ENCODE measurements at regions not wholly inside any gene's neighbourhood (a gene's known extent, or its start where the extent isn't known, plus 50 kb on each side); places are given as distances from the start of the nearest gene placed in this dataset.
"Not testable (repeated sequence)": the region's sequence is repeated elsewhere in the genome, so short reads cannot be mapped to it uniquely, and the experiment has no call there.

GRCh38 chr13:80157261-80157932 is 183.5 kb downstream of the SPRY2 start:
- 73% methylated on average over 3 of the region's 3 CpGs for WGBS
- TF ChIP-seq POLR2A (IDR thresholded peaks at IDR 0.05) (no peak), POLR2AphosphoS5 (IDR thresholded peaks at IDR 0.05) (no peak), CTCF (IDR thresholded peaks at IDR 0.05) (no peak)
- no peaks in the 10 kb centered on the region for H3K4me1 ChIP-seq (replicated peaks)
- DNase-seq (ENCODE audit: low spot score) = no peak
- H3K9me3 ChIP-seq = no peaks in the 10 kb centered on the region
- H3K4me3 ChIP-seq = no peak overlapping the region
- no peaks in the 10 kb centered on the region for H3K36me3 ChIP-seq
- intact Hi-C loops (cut with DNase I) = no loop called here
- no peak overlapping the region for H3K27ac ChIP-seq
- no peaks in the 10 kb centered on the region for H3K27me3 ChIP-seq (replicated peaks; ENCODE audit: insufficient read depth)

GRCh38 chr13:80152142-80152541 is 188.8 kb downstream of the SPRY2 start:
- intact Hi-C loops (cut with DNase I); H3K4me3 ChIP-seq; DNase-seq (ENCODE audit: low spot score); H3K27ac ChIP-seq; H3K36me3 ChIP-seq; H3K27me3 ChIP-seq (replicated peaks; ENCODE audit: insufficient read depth); H3K4me1 ChIP-seq (replicated peaks); H3K9me3 ChIP-seq: not testable (repeated sequence)
- 89% methylated on average over 16 of the region's 16 CpGs for WGBS

GRCh38 chr13:80151016-80151415 is 189.9 kb downstream of the SPRY2 start:
- TF ChIP-seq POLR2AphosphoS5 (IDR thresholded peaks at IDR 0.05) (no peak), CTCF (IDR thresholded peaks at IDR 0.05) (no peak), POLR2A (IDR thresholded peaks at IDR 0.05) (no peak)
- intact Hi-C loops (cut with DNase I) = loop anchor here (2.0 kb wide), 1 partner anchor 32 kb away; no protein-coding TSS in a partner anchor

GRCh38 chr13:80149736-80150135 is 191.2 kb downstream of the SPRY2 start:
- no peak overlapping the region for H3K4me3 ChIP-seq
- no peaks in the 10 kb centered on the region for H3K9me3 ChIP-seq
- DNase-seq (ENCODE audit: low spot score) = no peak
- H3K36me3 ChIP-seq = no peaks in the 10 kb centered on the region
- TF ChIP-seq POLR2A (IDR thresholded peaks at IDR 0.05) (no peak), CTCF (IDR thresholded peaks at IDR 0.05) (no peak), POLR2AphosphoS5 (IDR thresholded peaks at IDR 0.05) (no peak)
- H3K4me1 ChIP-seq (replicated peaks) = no peaks in the 10 kb centered on the region
- no peaks in the 10 kb centered on the region for H3K27me3 ChIP-seq (replicated peaks; ENCODE audit: insufficient read depth)
- WGBS = 96% methylated on average over 4 of the region's 4 CpGs
- H3K27ac ChIP-seq = no peak overlapping the region
- intact Hi-C loops (cut with DNase I) = loop anchor here (2.0 kb wide), 1 partner anchor 31 kb away; no protein-coding TSS in a partner anchor

More at GRCh38 chr13:80151016-80151415, 189.9 kb downstream of the SPRY2 start:
- Histone ChIP-seq H3K27me3 (replicated peaks; ENCODE audit: insufficient read depth) (no peaks in the 10 kb centered on the region), H3K4me3 (no peak overlapping the region), H3K9me3 (no peaks in the 10 kb centered on the region), H3K4me1 (replicated peaks) (no peaks in the 10 kb centered on the region), H3K36me3 (no peaks in the 10 kb centered on the region), H3K27ac (no peak overlapping the region)
- no peak for DNase-seq (ENCODE audit: low spot score)

- Histone ChIP-seq H3K4me1 (replicated peaks) (no peaks in the 10 kb centered on the region), H3K4me3 (no peak overlapping the region), H3K36me3 (no peaks in the 10 kb centered on the region), H3K27ac (no peak overlapping the region), H3K27me3 (replicated peaks; ENCODE audit: insufficient read depth) (no peaks in the 10 kb centered on the region), H3K9me3 (no peaks in the 10 kb centered on the region)
- TF ChIP-seq POLR2A (IDR thresholded peaks at IDR 0.05) = no peak
- TF ChIP-seq CTCF (IDR thresholded peaks at IDR 0.05) = no peak
- no peak for TF ChIP-seq POLR2AphosphoS5 (IDR thresholded peaks at IDR 0.05)
- intact Hi-C loops (cut with DNase I) = no loop called here
- 65% methylated on average over 3 of the region's 3 CpGs for WGBS
- no peak for DNase-seq (ENCODE audit: low spot score)
Observed at GRCh38 chr13:80145171-80145690, 195.7 kb downstream of the SPRY2 start.

Measured in prostate gland (tissue), 2 donors.